HCT116 (cell line): ENCODE measurements at regions not wholly inside any gene's neighbourhood (a gene's known extent, or its start where the extent isn't known, plus 50 kb on each side); places are given as distances from the start of the nearest gene placed in this dataset.

Experiments used
- CTCF ChIP-seq, 3 experiments: fragments of 200-600 bp in 1 of 3; sonication (generic) in 1 of 3; IDR thresholded peaks in 2 of 3; conservative IDR thresholded peaks in 1 of 3; 2 replicates each; pipeline ENCODE4 v1.5.1; 2012 to 2017; ENCODE audit warnings: low read depth in 2 of 3, low read length in 2 of 3, antibody characterized with exemption in 1 of 3, borderline replicate concordance in 1 of 3, control low read depth in 1 of 3, mild to moderate bottlenecking in 1 of 3, mixed read lengths in 1 of 3, mixed run types in 1 of 3, moderate library complexity in 1 of 3; ENCODE audit not compliant: insufficient read depth in 1 of 3
- EGR1 ChIP-seq: IDR thresholded peaks from 2 replicates; pipeline ENCODE4 v1.6.1; 2012; ENCODE audit warnings: low read depth
- EZH2 ChIP-seq: fragments of 200-600 bp; sonication (generic); IDR thresholded peaks from 2 replicates; pipeline ENCODE4 v1.6.1; 2017; ENCODE audit warnings: antibody characterized with exemption, mixed run types
- EZH2phosphoT487 ChIP-seq: fragments of 200-600 bp; IDR thresholded peaks from 2 replicates; pipeline ENCODE4 v1.6.1; 2018; ENCODE audit warnings: antibody characterized with exemption, borderline replicate concordance
- JUND ChIP-seq: IDR thresholded peaks from 2 replicates; pipeline ENCODE4 v1.6.1; 2012
- MAX ChIP-seq: IDR thresholded peaks from 2 replicates; pipeline ENCODE4 v1.6.1; 2012
- POLR2A ChIP-seq: IDR thresholded peaks from 2 replicates; pipeline ENCODE4 v1.7.0; 2011; ENCODE audit warnings: borderline replicate concordance; ENCODE audit not compliant: insufficient read depth, insufficient read length; ENCODE audit errors: extremely low read depth
- POLR2AphosphoS5 ChIP-seq: IDR thresholded peaks from 2 replicates; pipeline ENCODE4 v1.6.1; 2011; ENCODE audit warnings: mild to moderate bottlenecking, low read depth, low read length, moderate library complexity
- RAD21 ChIP-seq: IDR thresholded peaks from 2 replicates; pipeline ENCODE4 v1.6.1; 2012; ENCODE audit warnings: low read depth, mild to moderate bottlenecking
- REST ChIP-seq: IDR thresholded peaks from 2 replicates; pipeline ENCODE4 v1.6.1; 2012; ENCODE audit warnings: low read depth
- YY1 ChIP-seq: IDR thresholded peaks from 2 replicates; pipeline ENCODE4 v1.6.1; 2011; ENCODE audit warnings: low read length, low read depth, moderate library complexity, mild to moderate bottlenecking; ENCODE audit not compliant: insufficient replicate concordance; ENCODE audit errors: extremely low read depth
- ZFX ChIP-seq: fragments of 450-650 bp; IDR thresholded peaks from 2 replicates; pipeline ENCODE4 v1.6.1; 2017
- TF ChIP-seq, protein P1 (sequence below): IDR thresholded peaks from 2 replicates; pipeline ENCODE4 v1.6.1; 2012

- TF ChIP-seq EGR1 (no peak), EZH2phosphoT487 (no peak), POLR2A (no peak), YY1 (no peak), JUND (no peak), RAD21 (no peak), CTCF (IDR thresholded peaks at IDR 0.05 in 2 of 3, conservative IDR thresholded peaks at IDR 0.05 in 1 of 3; ENCODE audit: borderline replicate concordance in 1 of 3, insufficient read depth in 1 of 3, low read depth in 2 of 3, low read length in 2 of 3) (no peak), EZH2 (no peak), POLR2AphosphoS5 (no peak), REST (no peak), ZFX (no peak), MAX (no peak)
- TF ChIP-seq, protein P1, sequence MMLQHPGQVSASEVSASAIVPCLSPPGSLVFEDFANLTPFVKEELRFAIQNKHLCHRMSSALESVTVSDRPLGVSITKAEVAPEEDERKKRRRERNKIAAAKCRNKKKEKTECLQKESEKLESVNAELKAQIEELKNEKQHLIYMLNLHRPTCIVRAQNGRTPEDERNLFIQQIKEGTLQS, result no peak
Measured at GRCh38 chr1:105664495-105664894, 1392.0 kb upstream of the PRMT6 start.
